GM21390 (cell line): ENCODE measurements at regions not wholly inside any gene's neighbourhood (a gene's known extent, or its start where the extent isn't known, plus 50 kb on each side); places are given as distances from the start of the nearest gene placed in this dataset.
A peak's percentile ranks its signal among the peaks of the same experiment; 100 is the strongest.

Experiments
- ATAC-seq: cut with Tn5 transposase; IDR thresholded peaks from one replicate; pipeline ENCODE4 v1.9.1; 2021; ENCODE audit not compliant: unreplicated experiment

GRCh38 chr5:158082696-158083287 lies 223.8 kb upstream of the CLINT1 start:
- ATAC-seq = no peak

DNA sequence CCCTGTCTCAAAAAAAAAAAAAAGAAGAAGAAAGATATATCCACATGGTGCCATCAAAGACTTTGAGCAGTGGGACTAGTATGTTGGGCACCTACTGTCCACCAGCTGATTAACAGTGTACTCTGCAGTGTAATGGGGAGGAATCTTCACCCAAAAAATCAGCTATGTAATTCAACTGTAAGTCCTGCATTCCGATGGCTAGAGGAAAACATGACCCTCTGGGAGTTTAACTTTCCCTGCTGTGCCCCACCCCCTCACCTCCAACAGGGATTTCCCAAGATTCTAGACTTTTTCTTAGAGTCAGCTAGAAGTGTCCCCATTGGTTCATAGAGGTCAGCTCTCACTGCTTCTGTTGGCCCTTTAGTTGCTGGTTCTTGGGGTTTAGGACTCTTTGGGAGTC lies 221.2 kb upstream of the CLINT1 start:
- no peak for ATAC-seq

DNA sequence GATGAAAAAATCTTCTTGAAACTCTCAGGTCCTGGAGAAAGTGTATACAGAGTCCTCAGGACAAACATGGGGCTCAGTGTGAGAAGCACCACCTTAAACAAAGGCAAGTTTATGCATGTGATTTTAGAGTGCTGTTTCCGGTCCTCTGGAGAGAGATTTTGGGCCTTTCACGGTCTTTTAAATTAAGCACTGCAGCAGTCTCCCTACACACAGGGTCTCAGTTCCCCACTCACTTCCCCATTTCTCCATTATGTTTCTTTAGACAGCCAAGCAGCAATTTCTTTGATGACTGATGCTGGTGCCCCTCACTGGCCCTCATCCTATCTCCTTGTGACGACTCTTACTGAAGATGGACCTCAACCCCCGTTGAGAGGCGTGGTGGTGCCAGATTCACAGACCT lies 220.2 kb upstream of the CLINT1 start:
- ATAC-seq = no peak

- peak; percentile 87 for ATAC-seq
Measured at GRCh38 chr5:158074992-158075769, 216.2 kb upstream of the CLINT1 start.

DNA sequence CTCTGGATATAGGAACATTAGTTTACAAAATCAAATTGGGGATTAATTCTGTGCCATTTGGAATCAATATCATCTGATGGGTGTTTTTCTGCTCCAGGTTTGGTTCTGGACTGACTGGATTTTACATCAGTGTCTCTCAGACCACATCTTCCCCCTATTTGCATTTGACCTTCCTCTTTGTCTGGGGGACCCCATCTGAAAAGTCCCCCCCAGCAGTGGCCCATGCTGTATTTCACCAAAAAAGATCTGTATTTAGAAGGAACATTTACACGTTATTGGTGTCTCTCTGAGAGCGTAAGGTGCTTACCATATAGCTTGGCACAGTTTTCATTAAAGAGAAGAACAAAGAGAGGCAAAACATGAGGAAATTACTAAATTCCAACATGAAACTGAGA lies 215.6 kb upstream of the CLINT1 start:
- ATAC-seq = no peak

DNA sequence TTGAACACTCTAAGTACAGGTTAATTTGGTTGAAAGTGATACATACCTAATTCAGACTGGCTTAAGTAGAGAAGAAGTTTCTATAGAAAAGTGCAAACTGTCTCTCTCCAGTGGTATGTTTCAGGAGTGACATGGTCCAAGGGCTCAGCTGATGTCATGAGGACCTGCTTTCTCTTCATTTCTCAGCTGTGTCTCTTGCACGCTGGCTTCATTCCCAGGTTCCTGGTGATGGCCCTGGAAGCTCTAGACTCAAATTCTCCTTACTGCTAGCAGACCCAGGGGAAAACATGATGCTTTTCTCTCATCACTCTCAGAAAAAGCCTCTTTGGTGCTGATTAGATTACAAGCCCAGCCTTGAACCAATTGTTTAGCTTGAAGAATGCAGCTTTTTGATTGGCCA lies 211.9 kb upstream of the CLINT1 start:
- no peak for ATAC-seq

DNA sequence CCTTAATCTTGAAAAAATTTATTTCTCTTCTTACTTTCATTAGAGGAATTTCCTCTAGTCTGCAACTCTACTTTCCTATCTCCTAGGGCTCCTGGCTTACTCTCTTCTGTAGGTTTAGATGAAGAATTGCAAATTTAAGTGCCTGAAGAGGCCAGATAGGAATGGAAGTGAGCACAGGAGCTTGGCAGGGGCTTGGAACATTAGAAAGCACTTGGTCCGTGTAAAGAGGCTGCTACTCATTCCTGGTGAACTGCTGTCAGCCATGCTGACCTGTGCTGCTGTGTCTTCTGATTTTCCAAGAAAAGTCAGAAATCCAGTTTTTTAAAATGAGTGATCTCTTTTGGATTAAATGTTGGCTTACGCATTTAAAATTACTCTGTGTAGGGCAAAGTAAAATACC lies 210.9 kb upstream of the CLINT1 start:
- ATAC-seq = no peak

DNA sequence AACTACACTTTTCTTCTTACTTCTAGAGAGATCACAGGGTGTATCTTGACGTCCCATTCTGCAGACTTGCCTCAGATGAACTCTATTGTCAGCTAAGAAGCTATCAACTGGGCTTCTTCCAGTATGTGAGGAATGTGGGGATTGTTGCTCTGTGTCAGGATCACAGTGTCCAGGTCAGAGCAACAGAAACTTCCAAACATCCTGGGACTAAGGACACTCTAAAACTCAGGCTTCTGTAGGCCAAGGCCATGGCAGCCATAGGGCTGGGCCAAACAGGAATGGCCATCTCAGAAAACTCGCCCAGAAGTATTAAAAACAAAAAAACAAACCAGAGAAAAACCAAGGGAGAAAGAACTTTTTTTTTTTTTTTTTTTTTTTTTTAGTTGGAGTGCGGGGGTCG lies 210.0 kb upstream of the CLINT1 start:
- no peak for ATAC-seq

DNA sequence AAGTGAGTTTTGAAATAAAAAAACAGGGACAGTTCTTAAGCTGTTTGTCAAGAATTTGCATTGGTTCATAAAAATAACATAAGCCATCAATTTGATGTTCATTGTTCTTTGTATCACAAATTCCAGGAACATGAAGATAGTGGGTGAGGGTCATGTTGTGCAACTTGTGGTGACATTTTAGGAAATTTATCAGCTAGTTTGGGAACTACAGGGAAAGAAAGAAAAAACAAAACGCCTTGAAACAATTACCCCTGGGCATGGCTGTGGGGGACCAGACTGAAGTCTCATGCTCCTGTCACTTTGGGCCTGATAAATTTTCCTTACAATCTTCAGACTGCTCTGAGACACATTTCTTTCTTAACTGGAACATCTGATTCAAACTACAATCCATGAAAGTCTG lies 207.1 kb upstream of the CLINT1 start:
- ATAC-seq = no peak

- ATAC-seq = no peak
Measured at GRCh38 chr5:158064334-158065123, 205.6 kb upstream of the CLINT1 start.

DNA sequence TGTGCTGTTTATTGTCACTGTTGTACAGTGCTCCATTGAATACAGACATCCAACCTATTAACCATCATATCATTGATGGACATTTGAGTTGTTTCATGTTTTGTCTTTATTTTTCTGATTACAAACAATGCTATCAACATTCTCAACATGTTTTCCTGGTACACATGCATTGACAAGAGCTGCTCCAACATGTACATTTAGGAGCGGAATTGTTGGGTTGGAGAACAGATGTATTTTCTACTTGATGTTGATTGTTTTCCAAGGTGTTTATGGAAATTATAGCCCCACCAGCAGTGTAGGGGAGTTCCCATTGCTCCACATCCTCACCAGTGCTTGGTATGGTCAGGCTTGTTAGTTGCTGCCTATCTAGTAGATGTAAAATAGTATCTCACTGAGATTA lies 204.1 kb upstream of the CLINT1 start:
- ATAC-seq = no peak

DNA sequence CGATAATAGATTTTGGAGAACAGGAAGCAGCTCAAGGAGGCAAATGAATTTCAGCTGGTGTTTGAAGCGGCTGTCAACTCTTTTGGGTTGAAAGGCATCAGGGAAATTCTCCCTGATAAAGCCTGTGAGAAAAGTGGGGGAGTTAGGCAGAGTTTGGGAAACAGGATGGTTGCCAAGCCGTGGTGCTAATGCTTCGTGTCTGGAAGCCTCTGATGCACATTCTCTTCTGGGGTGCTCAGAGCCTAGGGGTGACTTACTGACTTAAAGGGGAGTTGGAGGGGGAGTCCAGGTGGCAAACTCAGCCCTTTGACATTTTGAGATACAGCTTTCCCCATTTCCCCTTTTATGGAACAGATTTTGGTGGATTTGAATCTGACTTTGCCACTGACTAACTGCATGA lies 202.5 kb upstream of the CLINT1 start:
- no peak for ATAC-seq

DNA sequence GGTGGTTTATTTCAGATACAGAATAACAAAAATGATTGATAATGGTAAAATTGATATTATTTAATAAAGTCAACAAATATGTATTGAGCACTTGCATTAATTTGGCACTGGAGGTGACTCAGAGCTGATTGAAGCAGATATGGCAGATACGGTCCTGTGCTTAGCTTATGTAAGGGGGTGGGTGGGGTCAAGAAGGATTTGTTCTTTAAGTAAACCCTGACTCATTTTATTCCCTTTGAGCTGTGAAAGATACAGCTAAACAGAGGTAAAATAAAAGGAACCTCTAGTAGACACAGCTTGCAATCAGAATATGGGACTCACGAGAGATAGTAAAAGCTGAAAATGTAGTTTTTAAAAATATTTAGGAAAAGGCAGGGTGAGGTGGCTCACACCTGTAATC lies 201.3 kb upstream of the CLINT1 start:
- ATAC-seq = no peak

- no peak for ATAC-seq
Measured at GRCh38 chr5:158058208-158059120, 199.5 kb upstream of the CLINT1 start.

GRCh38 chr5:158056130-158056825 lies 197.3 kb upstream of the CLINT1 start:
- no peak for ATAC-seq

DNA sequence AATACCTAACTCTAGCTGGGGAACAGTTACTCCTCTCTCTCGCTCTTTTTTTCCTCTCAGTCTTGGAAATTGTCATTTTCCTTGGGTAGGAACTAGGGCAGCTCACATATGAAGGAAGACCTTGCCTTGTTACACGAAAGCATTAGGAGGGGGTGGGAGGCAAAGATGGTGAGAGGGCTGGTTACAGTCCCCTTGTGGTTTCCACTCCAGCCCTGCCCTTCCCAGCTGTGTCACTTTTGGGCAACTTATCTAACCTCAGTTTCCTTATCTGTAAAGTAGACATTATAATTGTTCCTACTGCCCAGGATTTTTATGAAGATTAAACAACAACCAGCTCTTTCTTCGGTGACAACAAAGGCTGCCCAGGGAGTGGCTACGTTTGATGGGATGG lies 196.2 kb upstream of the CLINT1 start:
- ATAC-seq = no peak

DNA sequence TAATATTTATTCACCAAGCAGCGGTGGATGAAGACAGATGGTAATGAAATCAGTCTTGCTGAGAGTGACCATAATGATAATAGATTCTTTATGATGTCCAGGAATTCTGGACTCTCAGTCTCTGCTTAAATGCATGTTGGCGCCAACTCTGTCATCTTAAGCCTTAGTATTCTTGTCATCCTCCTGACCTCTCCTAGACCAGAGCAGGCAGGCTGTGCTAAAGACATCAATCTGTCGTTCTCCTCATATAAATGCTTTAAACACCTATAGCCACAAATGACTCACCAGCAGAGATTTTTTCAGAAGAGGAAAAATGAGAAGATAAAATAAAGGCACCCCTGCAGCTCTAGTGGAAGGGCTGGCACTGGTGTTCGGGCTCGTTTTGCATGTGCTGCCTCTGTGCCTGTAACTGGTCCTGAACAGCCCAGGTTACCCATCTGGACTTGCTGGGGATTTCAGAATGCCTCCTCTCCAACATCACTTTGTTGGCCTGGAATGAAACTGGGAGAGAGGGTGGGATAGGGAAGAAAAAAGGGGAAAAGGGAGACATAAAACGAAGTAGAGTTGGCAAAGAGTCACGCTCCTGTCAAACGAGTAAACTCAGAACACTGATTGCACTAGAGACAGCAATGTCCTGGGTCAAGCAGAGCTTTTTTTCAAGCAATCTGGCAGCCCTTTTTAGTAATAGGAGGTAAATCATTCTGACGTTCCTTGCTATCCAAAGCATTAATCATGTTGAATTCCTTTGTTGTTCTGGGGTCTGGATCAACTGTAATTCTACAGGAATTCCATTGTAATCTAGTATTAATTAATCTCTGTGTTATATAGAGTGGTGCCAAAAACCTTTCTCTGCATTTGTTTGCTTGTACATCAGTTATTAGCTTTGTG lies 195.5 kb upstream of the CLINT1 start:
- no peak for ATAC-seq

DNA sequence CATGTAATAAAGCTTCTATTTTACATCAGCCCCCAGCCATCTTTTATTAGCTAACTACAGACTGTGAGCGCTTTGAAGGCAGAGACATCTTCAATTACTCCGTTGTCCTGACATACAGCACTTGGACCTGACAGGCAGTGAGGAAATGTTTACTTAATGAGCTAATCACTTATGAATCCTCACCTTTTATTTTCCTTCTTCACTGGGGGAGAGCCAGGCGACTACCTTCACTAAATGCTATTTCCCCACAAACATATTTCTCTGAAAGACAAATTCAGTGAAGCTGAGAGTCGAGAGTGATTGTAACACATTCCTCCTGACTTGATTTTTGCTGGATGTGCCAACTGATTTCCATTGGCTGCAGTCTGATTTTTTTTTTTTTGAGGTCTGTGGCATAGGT lies 192.1 kb upstream of the CLINT1 start:
- no peak for ATAC-seq

- no peak for ATAC-seq
Measured at GRCh38 chr5:158050421-158050820, 191.5 kb upstream of the CLINT1 start.

- no peak for ATAC-seq
Measured at GRCh38 chr5:158049459-158049858, 190.5 kb upstream of the CLINT1 start.
